Neural cell (in vitro differentiated cells): ENCODE measurements at regions not wholly inside any gene's neighbourhood (a gene's known extent, or its start where the extent isn't known, plus 50 kb on each side); places are given as distances from the start of the nearest gene placed in this dataset.

Experiments used
- EP300 ChIP-seq: fragments of 450-650 bp; conservative IDR thresholded peaks from 2 replicates; pipeline ENCODE4 v1.6.1; 2014; ENCODE audit warnings: antibody characterized with exemption, mild to moderate bottlenecking, moderate library complexity; ENCODE audit not compliant: poor library complexity, severe bottlenecking
- EZH2 ChIP-seq: fragments of 200-600, 300-800 bp; shearing (Covaris generic), sonication (generic); IDR thresholded peaks from 2 replicates; pipeline ENCODE4 v1.6.1; 2014; ENCODE audit warnings: antibody characterized with exemption, low read length, borderline replicate concordance, mild to moderate bottlenecking; ENCODE audit not compliant: insufficient read depth, poor library complexity, severe bottlenecking
- POLR2AphosphoS5 ChIP-seq: IDR thresholded peaks from 2 replicates; pipeline ENCODE4 v1.6.1; 2012
- REST ChIP-seq: IDR thresholded peaks from 2 replicates; pipeline ENCODE4 v1.6.1; 2012; ENCODE audit warnings: borderline replicate concordance
- TF ChIP-seq, protein P1 (sequence below): fragments of 450-650 bp; IDR thresholded peaks from 2 replicates; pipeline ENCODE4 v1.5.1; 2014; ENCODE audit warnings: antibody characterized with exemption, mild to moderate bottlenecking, moderate library complexity; ENCODE audit not compliant: poor library complexity, severe bottlenecking

DNA sequence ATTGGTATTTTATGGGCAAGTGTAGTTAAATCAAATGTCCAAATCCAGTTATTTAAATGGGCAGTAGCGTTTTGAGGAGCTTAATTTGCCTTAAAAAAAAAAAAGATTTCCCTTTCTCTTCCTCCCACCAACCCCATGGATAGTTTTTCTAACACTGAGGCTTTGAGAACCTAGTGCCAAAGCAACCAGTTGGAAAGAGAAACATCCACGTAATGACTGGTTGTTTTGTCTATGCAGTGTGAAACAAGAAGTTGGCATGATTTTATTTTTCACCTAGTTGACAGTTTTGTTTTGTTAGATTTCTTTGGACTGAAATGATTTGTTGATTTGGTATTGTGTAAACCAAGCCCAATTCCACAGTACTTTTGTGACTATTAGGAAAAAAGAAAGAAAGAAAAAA is 170.0 kb downstream of the SOX2 start:
- TF ChIP-seq, protein P1, sequence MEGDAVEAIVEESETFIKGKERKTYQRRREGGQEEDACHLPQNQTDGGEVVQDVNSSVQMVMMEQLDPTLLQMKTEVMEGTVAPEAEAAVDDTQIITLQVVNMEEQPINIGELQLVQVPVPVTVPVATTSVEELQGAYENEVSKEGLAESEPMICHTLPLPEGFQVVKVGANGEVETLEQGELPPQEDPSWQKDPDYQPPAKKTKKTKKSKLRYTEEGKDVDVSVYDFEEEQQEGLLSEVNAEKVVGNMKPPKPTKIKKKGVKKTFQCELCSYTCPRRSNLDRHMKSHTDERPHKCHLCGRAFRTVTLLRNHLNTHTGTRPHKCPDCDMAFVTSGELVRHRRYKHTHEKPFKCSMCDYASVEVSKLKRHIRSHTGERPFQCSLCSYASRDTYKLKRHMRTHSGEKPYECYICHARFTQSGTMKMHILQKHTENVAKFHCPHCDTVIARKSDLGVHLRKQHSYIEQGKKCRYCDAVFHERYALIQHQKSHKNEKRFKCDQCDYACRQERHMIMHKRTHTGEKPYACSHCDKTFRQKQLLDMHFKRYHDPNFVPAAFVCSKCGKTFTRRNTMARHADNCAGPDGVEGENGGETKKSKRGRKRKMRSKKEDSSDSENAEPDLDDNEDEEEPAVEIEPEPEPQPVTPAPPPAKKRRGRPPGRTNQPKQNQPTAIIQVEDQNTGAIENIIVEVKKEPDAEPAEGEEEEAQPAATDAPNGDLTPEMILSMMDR = no peak
- TF ChIP-seq EZH2 = no peak
- no peak for TF ChIP-seq EP300
- no peak for TF ChIP-seq POLR2AphosphoS5
- no peak for TF ChIP-seq REST
